ENCODE measurements at regions not wholly inside any gene's neighbourhood (a gene's known extent, or its start where the extent isn't known, plus 50 kb on each side); places are given as distances from the start of the nearest gene placed in this dataset.

DNA sequence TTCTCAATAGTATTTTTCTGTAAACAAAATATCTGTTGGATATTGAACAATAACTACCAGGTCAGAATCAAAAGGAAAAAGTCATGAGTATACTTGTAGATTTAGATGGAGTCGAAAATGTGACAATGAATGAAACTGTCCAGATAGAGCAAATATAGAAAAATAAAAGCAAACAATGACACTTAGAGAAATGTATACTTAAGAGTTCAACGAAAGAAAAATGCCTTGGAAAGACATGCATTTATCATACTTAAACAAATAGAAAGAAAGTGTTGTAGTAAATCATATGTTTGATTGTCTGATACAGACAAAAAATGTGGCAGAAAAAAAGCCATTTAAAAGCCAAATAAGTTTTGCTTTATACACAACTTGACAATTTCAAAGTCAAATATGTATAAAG is 571.2 kb upstream of the MGAT4C start:
- H3K27me3 ChIP-seq, result no peaks in the 10 kb centered on the region

GRCh38 chr12:86826051-86826450 is 569.9 kb upstream of the MGAT4C start:
- Histone ChIP-seq H3K27ac (no peak overlapping the region), H3K27me3 (no peaks in the 10 kb centered on the region), H3K4me3 (no peak overlapping the region), H3K36me3 (no peaks in the 10 kb centered on the region), H3K9me3 (no peaks in the 10 kb centered on the region), H3K4me1 (no peaks in the 10 kb centered on the region)
- intact Hi-C loops (cut with DNase I), result no loop called here
- WGBS, 2 donors, result 88 to 90% methylated on average over 2 of the region's 2 CpGs
- TF ChIP-seq CTCF (IDR thresholded peaks at IDR 0.05) (no peak), EP300 (IDR thresholded peaks at IDR 0.05) (no peak), POLR2A (IDR thresholded peaks at IDR 0.05) (no peak), POLR2AphosphoS5 (IDR thresholded peaks at IDR 0.05) (no peak)
- no peak for DNase-seq

More for the DNA sequence above, 571.2 kb upstream of the MGAT4C start:
- Histone ChIP-seq H3K36me3 (no peaks in the 10 kb centered on the region), H3K9me3 (no peaks in the 10 kb centered on the region), H3K4me3 (no peak overlapping the region), H3K27ac (no peak overlapping the region), H3K4me1 (no peaks in the 10 kb centered on the region)
- TF ChIP-seq CTCF (IDR thresholded peaks at IDR 0.05) (no peak), EP300 (IDR thresholded peaks at IDR 0.05) (no peak), POLR2A (IDR thresholded peaks at IDR 0.05) (no peak), POLR2AphosphoS5 (IDR thresholded peaks at IDR 0.05) (no peak)
- WGBS, 2 donors, result 50 to 60% methylated on average over 2 of the region's 2 CpGs
- intact Hi-C loops (cut with DNase I), result no loop called here
- no peak for DNase-seq

DNA sequence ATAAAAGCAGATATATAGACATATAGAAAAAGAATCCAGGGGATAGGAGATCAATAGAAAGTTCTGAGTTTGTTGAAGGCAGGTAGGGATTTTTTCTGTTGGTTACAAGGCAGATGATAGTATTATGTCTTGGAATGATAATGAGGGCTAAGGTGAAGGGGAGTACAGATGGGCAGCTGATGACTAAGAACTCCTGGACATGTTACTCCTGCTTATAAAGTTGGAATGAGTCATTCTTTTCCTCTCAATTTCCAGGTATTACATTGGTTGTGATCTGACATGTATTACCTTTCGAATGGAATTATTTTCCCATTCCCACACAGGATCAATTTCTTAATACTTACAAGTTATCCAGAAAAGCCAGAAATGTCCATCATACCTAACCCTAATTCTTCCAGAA is 545.2 kb upstream of the MGAT4C start:
- Histone ChIP-seq H3K36me3 (no peaks in the 10 kb centered on the region), H3K27ac (no peak overlapping the region), H3K4me3 (no peak overlapping the region), H3K9me3 (no peaks in the 10 kb centered on the region), H3K4me1 (no peaks in the 10 kb centered on the region), H3K27me3 (no peaks in the 10 kb centered on the region)
- DNase-seq, result no peak
- TF ChIP-seq CTCF (IDR thresholded peaks at IDR 0.05) (no peak), POLR2AphosphoS5 (IDR thresholded peaks at IDR 0.05) (no peak)
- intact Hi-C loops (cut with DNase I), result no loop called here
- 83 to 90% methylated on average over 1 of the region's 1 CpG for WGBS, 2 donors

GRCh38 chr12:86799616-86800015 is 543.4 kb upstream of the MGAT4C start:
- Histone ChIP-seq H3K4me1 (no peaks in the 10 kb centered on the region), H3K9me3 (no peaks in the 10 kb centered on the region), H3K27me3 (no peaks in the 10 kb centered on the region), H3K27ac (no peak overlapping the region), H3K36me3 (no peaks in the 10 kb centered on the region), H3K4me3 (no peak overlapping the region)
- intact Hi-C loops (cut with DNase I), result no loop called here
- no peak for DNase-seq
- WGBS, 2 donors, result 44 to 74% methylated on average over 2 of the region's 2 CpGs
- TF ChIP-seq POLR2A (IDR thresholded peaks at IDR 0.05) (no peak), POLR2AphosphoS5 (IDR thresholded peaks at IDR 0.05) (no peak), EP300 (IDR thresholded peaks at IDR 0.05) (no peak), CTCF (IDR thresholded peaks at IDR 0.05) (no peak)

DNA sequence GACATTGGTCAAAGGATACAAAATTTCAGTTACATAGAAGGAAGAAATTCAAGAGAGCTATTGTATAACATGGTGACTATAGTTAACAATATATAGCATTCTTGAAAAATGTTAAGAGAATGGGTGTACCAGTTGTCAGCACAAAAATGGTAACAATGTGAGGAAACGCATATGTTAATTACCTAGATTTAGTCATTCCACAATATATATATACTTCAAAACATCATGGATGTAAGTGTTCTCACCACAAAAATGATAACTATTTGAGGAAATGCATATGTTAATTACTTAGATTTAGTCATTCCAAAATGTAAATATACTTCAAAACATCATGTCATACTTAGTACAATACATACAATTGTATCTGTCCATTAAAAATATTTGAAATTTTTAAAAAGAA is 540.4 kb upstream of the MGAT4C start:
- Histone ChIP-seq H3K9me3 (no peaks in the 10 kb centered on the region), H3K27ac (no peak overlapping the region), H3K27me3 (no peaks in the 10 kb centered on the region), H3K4me1 (no peaks in the 10 kb centered on the region), H3K36me3 (no peaks in the 10 kb centered on the region), H3K4me3 (no peak overlapping the region)
- no peak for DNase-seq
- 84 to 94% methylated on average over 1 of the region's 1 CpG for WGBS, 2 donors
- TF ChIP-seq EP300 (IDR thresholded peaks at IDR 0.05) (no peak), POLR2AphosphoS5 (IDR thresholded peaks at IDR 0.05) (no peak), CTCF (IDR thresholded peaks at IDR 0.05) (no peak), POLR2A (IDR thresholded peaks at IDR 0.05) (no peak)
- intact Hi-C loops (cut with DNase I), result no loop called here
